ENCODE measurements at regions not wholly inside any gene's neighbourhood (a gene's known extent, or its start where the extent isn't known, plus 50 kb on each side); places are given as distances from the start of the nearest gene placed in this dataset.

DNA sequence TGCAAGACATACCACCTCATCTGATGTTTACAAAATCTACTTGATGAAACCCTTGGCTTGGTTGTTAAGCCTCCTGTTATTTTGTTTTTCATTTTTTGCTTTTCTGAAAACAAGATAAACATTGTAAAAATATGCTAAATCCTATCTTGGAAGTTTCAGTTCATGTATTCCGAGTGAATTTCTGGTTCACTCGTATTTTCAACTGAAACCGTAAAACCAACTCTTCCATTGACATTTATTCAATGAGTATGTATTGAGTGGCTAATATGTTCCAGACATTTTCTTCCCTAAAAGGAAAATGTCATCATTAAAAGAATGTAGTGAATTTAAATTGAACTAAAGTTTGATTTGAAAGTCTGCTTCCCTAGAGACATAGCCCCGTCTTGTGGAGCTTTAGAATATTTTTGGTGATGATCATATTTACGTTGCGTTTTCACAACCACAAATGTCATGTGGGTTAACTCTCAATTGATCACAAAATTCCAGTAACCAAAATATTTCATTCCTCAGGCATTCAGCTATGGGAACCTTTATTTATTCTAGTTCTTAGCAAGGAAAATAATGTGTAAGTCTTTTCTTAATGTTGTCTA, 204.2 kb downstream of the MBD2 start:
- TF ChIP-seq, protein P1, sequence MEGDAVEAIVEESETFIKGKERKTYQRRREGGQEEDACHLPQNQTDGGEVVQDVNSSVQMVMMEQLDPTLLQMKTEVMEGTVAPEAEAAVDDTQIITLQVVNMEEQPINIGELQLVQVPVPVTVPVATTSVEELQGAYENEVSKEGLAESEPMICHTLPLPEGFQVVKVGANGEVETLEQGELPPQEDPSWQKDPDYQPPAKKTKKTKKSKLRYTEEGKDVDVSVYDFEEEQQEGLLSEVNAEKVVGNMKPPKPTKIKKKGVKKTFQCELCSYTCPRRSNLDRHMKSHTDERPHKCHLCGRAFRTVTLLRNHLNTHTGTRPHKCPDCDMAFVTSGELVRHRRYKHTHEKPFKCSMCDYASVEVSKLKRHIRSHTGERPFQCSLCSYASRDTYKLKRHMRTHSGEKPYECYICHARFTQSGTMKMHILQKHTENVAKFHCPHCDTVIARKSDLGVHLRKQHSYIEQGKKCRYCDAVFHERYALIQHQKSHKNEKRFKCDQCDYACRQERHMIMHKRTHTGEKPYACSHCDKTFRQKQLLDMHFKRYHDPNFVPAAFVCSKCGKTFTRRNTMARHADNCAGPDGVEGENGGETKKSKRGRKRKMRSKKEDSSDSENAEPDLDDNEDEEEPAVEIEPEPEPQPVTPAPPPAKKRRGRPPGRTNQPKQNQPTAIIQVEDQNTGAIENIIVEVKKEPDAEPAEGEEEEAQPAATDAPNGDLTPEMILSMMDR (conservative IDR thresholded peaks at IDR 0.05; ENCODE audit: low read length): no peak
- no peak for TF ChIP-seq EZH2phosphoT487 (IDR thresholded peaks at IDR 0.05; ENCODE audit: borderline replicate concordance, low read depth, low read length)
